ENCODE measurements at regions not wholly inside any gene's neighbourhood (a gene's known extent, or its start where the extent isn't known, plus 50 kb on each side); places are given as distances from the start of the nearest gene placed in this dataset.

- ChIA-PET CTCF (no interaction called here), POLR2A (no interaction called here)
- H3K27me3 ChIP-seq (replicated peaks in 2 of 5; ENCODE audit: control insufficient read depth in 4 of 5, insufficient read depth in 5 of 5, low read length in 4 of 5) = peaks cover 0 to 2% (median 0%) of the 10 kb centered on the region in 5 experiments
- 94% methylated on average over 16 of the region's 19 CpGs for WGBS (ENCODE audit: insufficient coverage)
- H3K36me3 ChIP-seq (ENCODE audit: control insufficient read depth in 4 of 4, insufficient read depth in 4 of 4, low read length in 3 of 4) = no peaks in the 10 kb centered on the region
- H3K4me3 ChIP-seq (ENCODE audit: control insufficient read depth in 1 of 7, extremely low read depth in 1 of 7, insufficient read depth in 4 of 7, low read depth in 2 of 7, low read length in 6 of 7) = no peak overlapping the region
- H3K4me1 ChIP-seq (ENCODE audit: control extremely low read depth in 1 of 4, control insufficient read depth in 4 of 4, insufficient read depth in 4 of 4, low read length in 3 of 4) = no peaks in the 10 kb centered on the region
- no peak overlapping the region for H3K27ac ChIP-seq (ENCODE audit: insufficient read depth in 1 of 2, low read depth in 1 of 2, low read length in 2 of 2, poor library complexity in 1 of 2, severe bottlenecking in 2 of 2)
- DNase-seq = no peak
- peaks cover 0 to 13% (median 0%) of the 10 kb centered on the region in 5 experiments for H3K9me3 ChIP-seq (ENCODE audit: control extremely low read depth in 1 of 5, control insufficient read depth in 4 of 5, insufficient read depth in 2 of 5, low read depth in 1 of 5, low read length in 4 of 5)
These were observed 166.0 kb upstream of the IRX2 start for GRCh38 chr5:2917524-2917923.

- 95% methylated on average over 15 of the region's 16 CpGs for WGBS (ENCODE audit: insufficient coverage)
- Histone ChIP-seq H3K27ac (ENCODE audit: insufficient read depth in 1 of 2, low read depth in 1 of 2, low read length in 2 of 2, poor library complexity in 1 of 2, severe bottlenecking in 2 of 2) (no peak overlapping the region), H3K4me3 (ENCODE audit: control insufficient read depth in 1 of 7, extremely low read depth in 1 of 7, insufficient read depth in 4 of 7, low read depth in 2 of 7, low read length in 6 of 7) (no peak overlapping the region), H3K4me1 (ENCODE audit: control extremely low read depth in 1 of 4, control insufficient read depth in 4 of 4, insufficient read depth in 4 of 4, low read length in 3 of 4) (no peaks in the 10 kb centered on the region), H3K27me3 (replicated peaks in 2 of 5; ENCODE audit: control insufficient read depth in 4 of 5, insufficient read depth in 5 of 5, low read length in 4 of 5) (peaks cover 0 to 2% (median 0%) of the 10 kb centered on the region in 5 experiments), H3K36me3 (ENCODE audit: control insufficient read depth in 4 of 4, insufficient read depth in 4 of 4, low read length in 3 of 4) (no peaks in the 10 kb centered on the region), H3K9me3 (ENCODE audit: control extremely low read depth in 1 of 5, control insufficient read depth in 4 of 5, insufficient read depth in 2 of 5, low read depth in 1 of 5, low read length in 4 of 5) (peaks cover 0 to 13% (median 0%) of the 10 kb centered on the region in 5 experiments)
- DNase-seq = no peak
- ChIA-PET CTCF (no interaction called here), POLR2A (no interaction called here)
These were observed 165.6 kb upstream of the IRX2 start for GRCh38 chr5:2917093-2917492.

GRCh38 chr5:2916076-2916682 is 164.7 kb upstream of the IRX2 start:
- ChIA-PET CTCF (no interaction called here), POLR2A (no interaction called here)
- H3K36me3 ChIP-seq (ENCODE audit: control insufficient read depth in 4 of 4, insufficient read depth in 4 of 4, low read length in 3 of 4) = no peaks in the 10 kb centered on the region
- H3K4me1 ChIP-seq (ENCODE audit: control extremely low read depth in 1 of 4, control insufficient read depth in 4 of 4, insufficient read depth in 4 of 4, low read length in 3 of 4) = no peaks in the 10 kb centered on the region
- no peak for DNase-seq
- no CpG with 5 or more reads among the region's 4 CpGs for WGBS (ENCODE audit: insufficient coverage)
- H3K4me3 ChIP-seq (ENCODE audit: control insufficient read depth in 1 of 7, extremely low read depth in 1 of 7, insufficient read depth in 4 of 7, low read depth in 2 of 7, low read length in 6 of 7) = no peak overlapping the region
- peaks cover 0 to 7% (median 0%) of the 10 kb centered on the region in 5 experiments for H3K9me3 ChIP-seq (ENCODE audit: control extremely low read depth in 1 of 5, control insufficient read depth in 4 of 5, insufficient read depth in 2 of 5, low read depth in 1 of 5, low read length in 4 of 5)
- H3K27ac ChIP-seq (ENCODE audit: insufficient read depth in 1 of 2, low read depth in 1 of 2, low read length in 2 of 2, poor library complexity in 1 of 2, severe bottlenecking in 2 of 2) = no peak overlapping the region
- peaks cover 0 to 2% (median 0%) of the 10 kb centered on the region in 5 experiments for H3K27me3 ChIP-seq (replicated peaks in 2 of 5; ENCODE audit: control insufficient read depth in 4 of 5, insufficient read depth in 5 of 5, low read length in 4 of 5)

GRCh38 chr5:2914981-2915484 is 163.6 kb upstream of the IRX2 start:
- no peaks in the 10 kb centered on the region for H3K4me1 ChIP-seq (ENCODE audit: control extremely low read depth in 1 of 4, control insufficient read depth in 4 of 4, insufficient read depth in 4 of 4, low read length in 3 of 4)
- CTCF ChIA-PET = no interaction called here
- no peak overlapping the region for H3K27ac ChIP-seq (ENCODE audit: insufficient read depth in 1 of 2, low read depth in 1 of 2, low read length in 2 of 2, poor library complexity in 1 of 2, severe bottlenecking in 2 of 2)
- H3K27me3 ChIP-seq (replicated peaks in 2 of 5; ENCODE audit: control insufficient read depth in 4 of 5, insufficient read depth in 5 of 5, low read length in 4 of 5) = peaks cover 0 to 2% (median 0%) of the 10 kb centered on the region in 5 experiments
- H3K36me3 ChIP-seq (ENCODE audit: control insufficient read depth in 4 of 4, insufficient read depth in 4 of 4, low read length in 3 of 4) = no peaks in the 10 kb centered on the region
- no peak overlapping the region for H3K4me3 ChIP-seq (ENCODE audit: control insufficient read depth in 1 of 7, extremely low read depth in 1 of 7, insufficient read depth in 4 of 7, low read depth in 2 of 7, low read length in 6 of 7)
- 12% methylated on average over 12 of the region's 17 CpGs for WGBS (ENCODE audit: insufficient coverage)
- POLR2A ChIA-PET = no interaction called here
- H3K9me3 ChIP-seq (ENCODE audit: control extremely low read depth in 1 of 5, control insufficient read depth in 4 of 5, insufficient read depth in 2 of 5, low read depth in 1 of 5, low read length in 4 of 5) = peaks cover 0 to under 1% (median 0%) of the 10 kb centered on the region in 5 experiments
- DNase-seq = no peak

GRCh38 chr5:2914022-2914661 is 162.7 kb upstream of the IRX2 start:
- Histone ChIP-seq H3K36me3 (ENCODE audit: control insufficient read depth in 4 of 4, insufficient read depth in 4 of 4, low read length in 3 of 4) (no peaks in the 10 kb centered on the region), H3K27ac (ENCODE audit: insufficient read depth in 1 of 2, low read depth in 1 of 2, low read length in 2 of 2, poor library complexity in 1 of 2, severe bottlenecking in 2 of 2) (no peak overlapping the region), H3K27me3 (replicated peaks in 2 of 5; ENCODE audit: control insufficient read depth in 4 of 5, insufficient read depth in 5 of 5, low read length in 4 of 5) (peaks cover 0 to 2% (median 0%) of the 10 kb centered on the region in 5 experiments), H3K4me3 (ENCODE audit: control insufficient read depth in 1 of 7, extremely low read depth in 1 of 7, insufficient read depth in 4 of 7, low read depth in 2 of 7, low read length in 6 of 7) (no peak overlapping the region), H3K4me1 (ENCODE audit: control extremely low read depth in 1 of 4, control insufficient read depth in 4 of 4, insufficient read depth in 4 of 4, low read length in 3 of 4) (no peaks in the 10 kb centered on the region), H3K9me3 (ENCODE audit: control extremely low read depth in 1 of 5, control insufficient read depth in 4 of 5, insufficient read depth in 2 of 5, low read depth in 1 of 5, low read length in 4 of 5) (no peaks in the 10 kb centered on the region)
- ChIA-PET POLR2A (no interaction called here), CTCF (no interaction called here)
- DNase-seq = no peak
- WGBS (ENCODE audit: insufficient coverage) = 90% methylated on average over 16 of the region's 18 CpGs

- 94% methylated on average over 6 of the region's 7 CpGs for WGBS (ENCODE audit: insufficient coverage)
- ChIA-PET CTCF (no interaction called here), POLR2A (no interaction called here)
These were observed 161.8 kb upstream of the IRX2 start for GRCh38 chr5:2913281-2913680.

GRCh38 chr5:2912741-2913140 is 161.3 kb upstream of the IRX2 start:
- CTCF ChIA-PET = no interaction called here
- 93% methylated on average over 11 of the region's 13 CpGs for WGBS (ENCODE audit: insufficient coverage)
- peaks cover 0 to 2% (median 0%) of the 10 kb centered on the region in 5 experiments for H3K27me3 ChIP-seq (replicated peaks in 2 of 5; ENCODE audit: control insufficient read depth in 4 of 5, insufficient read depth in 5 of 5, low read length in 4 of 5)
- POLR2A ChIA-PET = no interaction called here
- no peaks in the 10 kb centered on the region for H3K9me3 ChIP-seq (ENCODE audit: control extremely low read depth in 1 of 5, control insufficient read depth in 4 of 5, insufficient read depth in 2 of 5, low read depth in 1 of 5, low read length in 4 of 5)
- no peaks in the 10 kb centered on the region for H3K4me1 ChIP-seq (ENCODE audit: control extremely low read depth in 1 of 4, control insufficient read depth in 4 of 4, insufficient read depth in 4 of 4, low read length in 3 of 4)
- no peak overlapping the region for H3K4me3 ChIP-seq (ENCODE audit: control insufficient read depth in 1 of 7, extremely low read depth in 1 of 7, insufficient read depth in 4 of 7, low read depth in 2 of 7, low read length in 6 of 7)
- no peak for DNase-seq
- no peaks in the 10 kb centered on the region for H3K36me3 ChIP-seq (ENCODE audit: control insufficient read depth in 4 of 4, insufficient read depth in 4 of 4, low read length in 3 of 4)
- H3K27ac ChIP-seq (ENCODE audit: insufficient read depth in 1 of 2, low read depth in 1 of 2, low read length in 2 of 2, poor library complexity in 1 of 2, severe bottlenecking in 2 of 2) = no peak overlapping the region

More at GRCh38 chr5:2913281-2913680, 161.8 kb upstream of the IRX2 start:
- Histone ChIP-seq H3K4me3 (ENCODE audit: control insufficient read depth in 1 of 7, extremely low read depth in 1 of 7, insufficient read depth in 4 of 7, low read depth in 2 of 7, low read length in 6 of 7) (no peak overlapping the region), H3K27me3 (replicated peaks in 2 of 5; ENCODE audit: control insufficient read depth in 4 of 5, insufficient read depth in 5 of 5, low read length in 4 of 5) (peaks cover 0 to 2% (median 0%) of the 10 kb centered on the region in 5 experiments), H3K4me1 (ENCODE audit: control extremely low read depth in 1 of 4, control insufficient read depth in 4 of 4, insufficient read depth in 4 of 4, low read length in 3 of 4) (no peaks in the 10 kb centered on the region), H3K27ac (ENCODE audit: insufficient read depth in 1 of 2, low read depth in 1 of 2, low read length in 2 of 2, poor library complexity in 1 of 2, severe bottlenecking in 2 of 2) (no peak overlapping the region), H3K36me3 (ENCODE audit: control insufficient read depth in 4 of 4, insufficient read depth in 4 of 4, low read length in 3 of 4) (no peaks in the 10 kb centered on the region), H3K9me3 (ENCODE audit: control extremely low read depth in 1 of 5, control insufficient read depth in 4 of 5, insufficient read depth in 2 of 5, low read depth in 1 of 5, low read length in 4 of 5) (no peaks in the 10 kb centered on the region)
- DNase-seq = no peak
